Renal cortex interstitium (tissue), 11 donors: ENCODE measurements at regions not wholly inside any gene's neighbourhood (a gene's known extent, or its start where the extent isn't known, plus 50 kb on each side); places are given as distances from the start of the nearest gene placed in this dataset.
A peak's percentile ranks its signal among the peaks of the same experiment; 100 is the strongest.
"Not testable (repeated sequence)": the region's sequence is repeated elsewhere in the genome, so short reads cannot be mapped to it uniquely, and the experiment has no call there.

Experiments used
- DNase-seq, 11 donors: peaks; one replicate each; pipeline ENCODE4 v3.0.0-alpha.2; 2013; ENCODE audit warnings: low read depth in 9 of 11, low spot score in 4 of 11; ENCODE audit errors: extremely low read depth in 1 of 11

DNA sequence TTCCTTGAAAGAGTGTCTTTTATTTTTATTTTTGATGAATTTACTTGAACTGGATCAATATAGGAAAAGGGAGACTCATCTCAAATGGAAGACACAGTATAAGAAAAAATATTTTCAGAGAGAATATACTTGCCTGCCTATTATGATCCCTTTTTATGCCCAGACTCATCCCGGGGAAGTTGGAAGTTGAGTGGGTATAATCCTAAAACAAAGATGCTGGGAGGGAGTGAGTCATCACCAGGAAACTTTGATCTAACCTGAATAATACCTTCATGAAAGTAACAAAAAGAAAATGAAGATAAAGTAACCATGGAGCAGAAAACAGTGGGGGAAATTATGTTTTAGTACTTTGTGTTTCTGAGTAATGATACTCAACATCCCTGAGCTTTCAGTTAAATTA lies 1514.0 kb downstream of the FAM181B start:
- no peak for DNase-seq

DNA sequence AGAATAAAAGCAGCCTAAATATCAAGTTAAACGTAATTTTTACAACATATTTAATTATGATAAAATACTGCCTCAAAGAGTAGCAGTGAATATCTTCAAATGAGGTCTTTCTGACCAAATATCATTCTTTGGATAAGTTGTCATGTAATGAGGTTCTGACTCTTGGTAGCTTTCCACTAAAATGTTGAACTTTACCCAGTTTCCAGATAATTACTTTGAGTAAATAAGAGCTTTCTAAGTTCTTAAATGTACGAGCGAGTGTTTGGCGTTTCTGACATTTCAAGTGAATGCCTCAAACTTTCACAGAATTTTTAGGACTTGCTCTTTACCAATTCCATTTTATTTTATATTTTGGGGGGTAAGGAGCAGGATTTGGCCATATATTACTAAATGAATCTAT lies 1515.2 kb downstream of the FAM181B start:
- DNase-seq, result no peak

DNA sequence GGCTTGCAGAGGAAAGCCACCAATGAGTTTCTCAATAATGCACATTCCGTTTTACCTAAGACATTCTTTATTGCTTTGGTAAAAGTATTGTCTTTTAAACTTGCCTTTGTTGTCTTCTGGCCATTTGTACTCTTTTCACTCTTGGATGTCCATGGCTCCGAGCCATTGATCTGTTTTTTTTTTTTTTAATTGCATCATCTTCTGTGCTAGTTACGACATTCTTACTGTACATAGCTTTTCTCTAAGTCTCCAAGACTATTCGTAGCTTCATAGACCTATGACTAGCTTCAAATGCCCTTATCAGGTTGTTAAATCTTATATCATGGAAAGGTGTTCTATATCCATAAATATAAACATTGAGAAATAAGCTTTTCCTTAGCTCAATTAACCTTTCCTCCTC lies 1522.6 kb downstream of the FAM181B start:
- no peak for DNase-seq

DNA sequence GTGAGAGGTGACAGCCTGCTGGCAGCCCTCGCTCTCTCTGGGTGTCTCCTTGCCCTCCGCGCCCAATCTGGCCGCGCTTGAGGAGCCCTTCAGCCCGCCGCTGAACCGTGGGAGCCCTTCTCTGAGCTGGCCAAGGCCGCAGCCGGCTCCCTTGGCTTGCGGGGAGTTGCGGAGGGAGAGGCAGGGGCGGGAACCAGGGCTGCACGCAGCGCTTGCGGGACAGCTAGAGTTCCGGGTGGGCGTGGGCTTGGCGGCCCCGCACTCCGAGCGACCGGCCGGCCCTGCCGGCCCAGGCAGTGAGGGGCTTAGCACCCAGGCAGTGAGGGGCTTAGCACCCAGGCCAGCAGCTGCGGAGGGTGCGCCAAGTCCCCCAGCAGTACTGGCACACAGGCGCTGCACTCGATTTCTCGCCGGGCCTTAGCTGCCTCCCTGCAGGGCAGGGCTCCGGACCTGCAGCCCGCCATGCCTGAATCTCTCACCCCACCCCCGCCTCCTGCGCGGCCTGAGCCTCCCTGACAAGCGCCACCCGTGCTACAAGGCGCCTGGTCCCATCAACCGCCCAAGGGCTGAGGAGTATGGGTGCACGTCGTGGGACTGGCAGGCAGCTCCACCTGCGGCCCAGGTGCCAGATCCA lies 1526.1 kb downstream of the FAM181B start:
- DNase-seq, result no peak

DNA sequence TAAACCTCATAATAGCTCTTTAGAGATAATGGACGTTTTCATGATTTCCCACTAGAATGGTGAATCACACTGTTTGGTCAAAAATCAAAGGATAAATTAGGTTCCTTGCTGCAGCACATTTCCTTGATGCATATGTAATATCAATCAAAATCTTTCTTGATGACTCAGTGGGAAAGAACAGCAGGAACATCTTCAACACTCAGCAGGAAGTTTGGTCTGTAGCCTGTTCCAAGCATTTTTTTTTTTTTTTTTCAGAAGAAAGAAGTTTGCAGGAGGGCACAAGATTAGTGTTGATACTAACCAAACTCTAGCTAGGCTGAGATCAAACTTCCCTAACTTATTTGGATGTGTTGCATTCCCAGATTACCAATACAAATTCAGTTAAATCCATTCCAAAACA lies 1529.8 kb downstream of the FAM181B start:
- no peak for DNase-seq

DNA sequence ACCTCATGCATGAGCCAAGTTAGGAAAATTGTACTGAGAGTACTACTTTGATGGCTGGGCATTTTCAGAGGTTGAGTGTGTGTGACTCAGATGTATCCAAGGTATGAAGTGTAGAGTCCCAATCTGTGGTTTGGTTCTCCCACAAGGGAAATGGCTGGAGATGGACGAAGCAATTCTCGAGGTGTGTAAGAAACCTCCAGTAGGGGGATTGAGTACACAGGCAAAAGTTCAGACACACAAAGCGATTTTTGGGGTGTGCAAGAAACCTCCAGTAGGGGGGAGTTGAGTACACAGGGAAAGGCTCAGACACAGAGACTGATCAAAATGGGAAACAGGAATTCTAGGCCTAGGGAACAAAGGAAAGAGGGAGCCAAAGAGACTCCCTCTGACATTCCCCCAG lies 1536.3 kb downstream of the FAM181B start:
- no peak for DNase-seq

DNA sequence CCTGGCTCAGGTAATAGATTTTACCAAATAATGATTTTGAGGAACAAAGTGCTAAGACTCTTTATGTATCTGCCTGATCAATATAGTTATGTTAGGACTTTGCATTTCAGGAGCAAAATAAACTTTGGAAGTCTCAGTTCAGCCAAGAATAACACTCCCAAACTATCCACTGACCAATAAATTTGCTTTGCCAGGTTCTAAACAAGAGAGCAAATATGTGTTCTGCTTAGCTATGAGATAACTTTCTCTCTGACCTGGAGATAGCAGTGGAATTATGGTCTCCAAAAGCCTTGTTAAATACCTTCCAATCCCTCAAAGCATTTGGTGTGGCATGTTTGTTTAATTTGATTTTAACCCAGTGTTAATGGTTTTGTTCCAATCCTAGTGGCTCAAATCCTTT lies 1541.1 kb downstream of the FAM181B start:
- peak in 1 of 11 donors; percentile 10 for DNase-seq

DNA sequence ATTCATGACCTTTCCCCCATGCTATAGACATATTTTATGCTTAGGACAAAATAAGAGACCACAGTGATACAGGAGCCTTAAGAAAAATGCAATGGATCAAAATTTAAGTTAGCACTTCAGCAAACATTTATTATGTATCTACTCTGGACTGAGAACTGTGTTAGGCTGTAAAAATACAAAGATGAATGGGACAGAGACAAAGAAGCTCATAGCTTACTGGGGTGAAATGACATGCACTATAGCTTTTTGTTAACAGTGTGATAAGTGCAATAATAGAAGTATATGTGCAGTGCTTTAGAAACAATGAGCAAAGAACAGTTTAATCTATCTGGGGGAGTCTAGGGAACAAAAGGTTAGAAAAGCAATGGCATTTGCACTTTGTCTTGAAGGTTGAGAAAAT lies 1543.1 kb downstream of the FAM181B start:
- peak in 5 of 11 donors; percentile 8 to 29 (median 20) for DNase-seq

DNA sequence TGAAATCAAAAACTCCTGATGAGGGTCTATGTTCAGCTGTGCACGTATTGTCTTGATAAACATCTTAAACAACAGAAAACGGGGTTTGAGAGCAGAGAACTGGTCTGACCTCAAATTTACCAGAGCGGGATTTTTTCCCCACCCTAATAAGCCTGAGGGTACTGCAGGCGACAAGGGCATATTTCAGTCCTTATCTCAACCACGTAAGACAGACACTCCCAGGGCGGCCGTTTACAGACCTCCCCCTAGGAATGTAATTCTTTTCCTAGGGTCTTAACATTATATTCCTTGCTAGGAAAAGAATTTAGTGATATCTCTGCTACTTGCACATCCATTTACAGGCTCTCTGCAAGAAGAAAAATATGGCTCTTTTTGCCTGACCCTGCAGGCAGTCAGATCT lies 1546.6 kb downstream of the FAM181B start:
- DNase-seq, result not testable (repeated sequence)

DNA sequence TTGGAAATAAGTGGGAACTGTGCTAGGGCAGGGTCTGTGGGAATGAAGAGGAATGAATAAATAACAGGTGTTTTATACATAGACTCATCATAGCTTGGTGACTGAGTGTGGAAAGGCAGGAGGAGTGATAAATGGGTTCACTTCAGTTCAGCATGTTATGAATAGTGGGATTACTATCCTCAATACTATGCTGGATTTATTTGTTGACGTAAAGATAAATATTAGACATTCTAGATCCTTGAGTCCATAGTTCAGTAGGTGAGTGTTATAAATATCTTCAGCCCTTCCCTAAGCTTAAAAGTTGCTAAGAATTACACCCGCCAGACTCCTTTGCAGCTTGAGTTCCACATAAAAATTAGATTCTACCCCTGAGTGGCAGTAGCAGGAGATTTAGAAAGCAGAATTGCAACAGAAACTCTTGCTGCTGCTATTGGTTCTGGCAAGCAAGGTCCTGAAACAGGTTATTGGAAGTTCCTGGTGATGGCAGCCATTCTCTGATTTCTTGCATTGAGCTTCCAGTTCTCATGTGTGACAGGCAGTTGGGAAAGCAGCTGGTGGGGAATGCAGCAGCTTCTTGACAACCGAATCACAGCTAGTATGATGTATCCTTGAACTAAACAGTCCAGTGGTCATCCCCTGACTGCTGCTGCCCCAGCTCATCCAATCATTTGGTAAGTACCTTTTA lies 1558.9 kb downstream of the FAM181B start:
- DNase-seq, result no peak

DNA sequence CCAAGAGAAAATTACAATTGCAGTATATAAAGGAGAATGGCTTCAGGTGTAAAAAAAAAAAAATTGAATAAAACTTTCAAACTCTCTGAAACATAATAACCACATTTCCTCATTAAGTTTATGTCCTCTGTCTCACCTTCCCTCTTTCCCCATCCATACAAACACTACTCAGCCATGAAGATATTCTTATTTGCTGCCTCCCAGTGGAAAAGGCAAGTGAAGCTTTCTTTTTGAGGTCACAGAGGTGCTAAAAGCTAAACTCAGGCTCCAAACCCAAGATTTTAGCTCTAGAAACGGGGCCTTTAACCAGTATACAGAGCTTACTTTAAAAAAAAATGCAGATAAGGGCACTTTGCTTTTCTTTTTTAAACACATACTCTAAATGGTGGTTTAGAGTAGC lies 1568.5 kb downstream of the FAM181B start:
- no peak for DNase-seq

DNA sequence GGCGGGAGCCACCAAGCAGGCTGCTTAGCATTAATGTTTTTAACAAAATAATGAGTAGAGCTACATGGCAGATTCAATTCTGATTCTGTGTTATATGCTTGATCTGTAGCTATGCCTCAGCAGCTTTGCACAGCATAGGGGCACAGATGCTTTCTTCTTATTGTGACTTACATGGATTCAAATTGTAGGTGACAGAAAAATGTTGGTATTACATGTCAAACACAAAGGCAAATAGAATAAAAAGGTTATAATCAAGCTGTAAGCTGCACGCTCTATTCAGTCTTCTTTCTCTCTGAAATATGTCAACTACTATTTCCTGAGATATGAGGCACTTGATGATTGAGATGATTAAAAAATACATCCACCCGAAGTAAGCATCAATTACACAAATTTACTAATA lies 1573.8 kb downstream of the FAM181B start:
- DNase-seq, result no peak

DNA sequence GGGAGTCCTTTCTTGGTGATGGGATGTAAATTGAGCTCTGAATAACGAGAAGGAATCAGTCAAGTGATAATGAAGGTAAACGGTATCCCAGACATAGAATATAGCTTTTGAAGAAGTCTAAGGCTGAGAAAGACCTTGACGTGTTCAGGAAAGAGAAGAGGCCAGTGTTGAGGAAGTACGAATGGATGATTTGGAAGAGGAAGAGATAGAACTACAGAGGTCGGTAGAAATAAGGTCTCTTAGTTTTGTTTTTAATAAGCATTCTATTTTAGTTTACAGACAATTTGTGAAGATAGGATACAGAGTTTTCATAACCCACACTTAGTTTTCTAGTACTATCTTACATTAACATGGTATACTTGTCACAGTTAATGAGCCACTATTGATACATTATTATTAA lies 1598.1 kb downstream of the FAM181B start:
- no peak for DNase-seq

DNA sequence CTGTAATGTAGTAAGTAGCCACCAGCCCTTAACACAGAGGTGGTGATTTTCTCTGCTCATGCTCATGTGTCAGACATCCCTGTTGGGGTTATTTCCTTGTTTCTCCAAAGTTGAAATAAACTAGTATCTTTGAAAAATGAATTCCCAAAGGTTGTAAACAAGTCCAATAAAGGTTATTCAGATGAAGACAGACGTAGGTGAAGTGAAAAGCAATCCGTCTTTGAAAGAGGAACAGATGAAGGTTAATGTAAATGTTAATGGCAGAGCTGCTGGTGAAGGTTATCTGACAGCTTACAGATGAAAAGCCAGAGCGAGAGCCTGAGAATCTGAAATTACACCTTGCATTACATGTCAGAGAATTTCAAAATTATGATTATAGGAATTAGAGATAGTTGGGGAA lies 1604.0 kb downstream of the FAM181B start:
- DNase-seq, result no peak

DNA sequence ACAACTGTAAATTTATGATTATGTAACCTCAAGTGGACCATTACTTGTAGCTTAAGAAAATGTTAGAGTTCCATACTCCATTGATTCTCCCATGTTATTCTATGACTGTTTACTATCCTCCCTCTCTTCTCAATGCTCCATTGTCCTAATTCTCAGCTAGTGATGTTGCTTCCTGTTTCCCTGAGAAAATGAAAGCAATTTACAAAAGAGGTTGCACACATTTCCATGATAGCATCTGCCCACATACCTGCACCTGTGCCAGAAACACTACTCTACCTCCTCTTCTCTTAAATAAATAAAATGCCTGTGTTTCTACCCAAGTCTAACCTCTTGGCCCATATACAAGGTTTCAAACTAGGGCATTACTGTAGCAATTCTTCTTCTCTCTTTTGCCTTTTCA lies 1620.9 kb downstream of the FAM181B start:
- no peak for DNase-seq

DNA sequence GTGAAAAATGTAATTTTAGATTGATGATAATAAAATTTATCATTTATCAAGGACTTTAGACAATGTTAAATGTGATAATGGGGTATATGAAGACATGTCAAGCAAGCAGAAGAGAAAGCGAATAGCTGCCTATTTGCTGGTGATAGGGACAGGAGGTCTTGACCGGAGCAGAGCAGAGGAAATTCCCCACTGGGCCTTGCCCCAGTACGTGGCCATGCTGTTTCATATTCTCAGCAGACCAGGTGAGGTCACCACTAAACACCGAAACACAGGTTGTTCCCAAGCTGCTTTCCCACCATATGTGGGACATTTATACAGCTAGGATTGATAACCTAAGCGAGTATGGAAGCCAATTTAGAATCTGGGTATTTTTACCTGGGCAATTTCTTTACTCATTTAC lies 1629.6 kb downstream of the FAM181B start:
- no peak for DNase-seq

DNA sequence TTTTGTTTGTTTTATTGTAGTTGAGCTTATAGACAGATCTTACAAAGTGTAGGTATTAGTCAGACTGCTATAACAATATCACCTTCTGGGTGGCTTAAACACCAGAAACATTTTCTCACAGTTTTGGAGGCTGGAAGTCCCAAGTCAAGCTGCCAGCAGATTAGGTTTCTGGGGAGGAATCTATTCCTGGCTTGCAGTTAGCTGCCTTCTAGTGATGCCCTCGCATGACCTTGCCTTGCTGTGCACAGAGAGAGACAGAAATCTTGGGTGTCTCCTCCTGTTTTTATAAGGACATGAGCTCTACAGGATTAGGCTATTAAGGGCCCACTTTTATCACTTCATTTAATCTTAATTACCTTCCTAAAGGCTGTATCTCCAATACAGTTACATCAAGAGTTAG lies 1635.2 kb downstream of the FAM181B start:
- DNase-seq, result no peak

DNA sequence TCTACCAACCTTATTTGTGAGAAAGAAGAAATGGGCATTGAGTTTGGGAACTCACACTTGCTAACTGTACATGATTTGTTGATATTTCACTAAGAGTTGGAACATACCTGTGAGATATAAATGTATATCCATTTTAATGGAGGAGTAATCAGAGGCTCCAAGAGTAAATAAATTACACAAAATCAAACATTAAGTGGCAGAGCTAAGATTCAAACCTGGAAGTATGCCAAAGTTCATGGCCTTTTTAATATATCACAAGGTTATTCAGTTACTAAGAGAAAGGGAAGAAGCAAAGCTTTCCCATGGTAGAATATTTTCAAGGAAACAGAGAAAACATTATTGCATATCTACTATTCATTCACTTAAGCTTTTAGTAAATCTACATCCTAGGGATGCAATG lies 1641.1 kb downstream of the FAM181B start:
- no peak for DNase-seq

DNA sequence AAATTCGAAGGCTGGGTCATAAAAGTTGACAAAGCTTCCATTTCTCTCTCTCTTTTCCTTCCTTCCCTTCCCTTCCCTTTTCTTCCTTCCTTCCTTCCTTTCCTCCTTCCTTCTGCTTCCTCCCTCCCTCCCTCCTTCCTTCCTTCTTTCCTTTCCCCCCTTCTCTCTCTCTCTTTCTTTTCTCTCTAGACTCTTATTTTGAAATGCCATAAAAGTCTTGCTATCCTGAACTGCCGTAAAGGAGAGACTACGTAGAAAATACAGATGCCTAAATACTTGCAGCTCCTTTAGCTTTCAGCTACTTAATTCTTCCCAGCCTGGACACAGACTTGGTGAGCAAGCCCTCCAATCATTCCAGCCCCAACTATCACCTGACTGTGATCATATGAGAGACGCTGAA lies 1644.4 kb downstream of the FAM181B start:
- no peak for DNase-seq

DNA sequence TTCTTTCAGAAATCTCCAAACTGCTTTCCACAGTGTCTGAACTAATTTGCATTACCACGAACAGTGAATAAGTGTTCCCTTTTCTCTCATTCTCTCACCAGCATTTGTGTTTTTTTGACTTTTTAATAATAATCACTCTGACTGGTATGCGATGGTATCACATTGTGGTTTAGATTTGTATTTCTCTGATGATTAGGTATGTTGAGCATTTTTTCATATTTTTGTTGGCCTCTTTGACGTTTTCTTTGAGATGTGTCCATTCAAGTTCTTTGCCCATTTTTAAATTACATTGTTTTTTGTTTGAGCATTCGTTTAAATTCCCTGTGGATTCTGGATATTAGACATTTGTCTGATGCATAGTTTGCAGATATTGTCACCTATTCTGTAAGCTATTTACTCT lies 1639.6 kb upstream of the TENM4 start:
- no peak for DNase-seq

DNA sequence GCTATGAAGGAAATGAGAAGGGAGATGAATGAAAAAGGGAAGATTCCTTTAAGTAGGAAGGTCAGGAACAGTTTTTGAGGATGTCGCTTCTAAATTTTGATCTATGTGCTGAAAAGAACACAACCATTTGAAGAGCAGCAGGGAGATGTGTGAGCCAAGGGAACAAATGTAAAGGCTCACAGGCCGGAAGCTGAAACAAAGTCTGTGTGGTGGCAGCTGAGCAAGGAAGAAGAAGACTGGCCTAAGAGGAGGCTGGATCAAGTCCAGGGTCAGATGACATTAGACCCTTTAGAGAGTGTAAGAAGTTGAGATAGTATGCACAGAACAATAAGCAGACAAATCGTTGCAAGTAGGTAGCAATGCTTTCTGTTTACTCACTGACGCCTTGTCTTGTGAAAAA lies 1631.4 kb upstream of the TENM4 start:
- DNase-seq, result no peak
